ENCODE measurements at regions not wholly inside any gene's neighbourhood (a gene's known extent, or its start where the extent isn't known, plus 50 kb on each side); places are given as distances from the start of the nearest gene placed in this dataset.

DNA sequence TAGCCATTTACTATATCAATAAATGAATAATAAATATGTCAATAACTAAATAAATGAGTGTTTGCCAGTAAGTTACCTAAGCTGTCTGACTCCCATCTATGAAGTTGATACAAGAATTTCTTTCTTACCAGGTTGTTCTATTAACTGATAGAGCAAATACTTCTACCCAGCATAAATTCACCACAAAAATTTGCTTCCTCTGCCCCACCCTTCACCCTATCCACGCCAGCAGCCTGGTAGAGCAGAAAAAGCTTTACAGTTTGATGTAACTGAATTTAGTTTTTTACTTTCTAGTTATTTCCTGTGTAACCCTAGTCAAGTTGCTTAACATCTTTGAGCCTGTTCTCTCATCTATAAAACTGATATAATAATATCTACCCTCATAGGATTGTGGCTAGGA, 94.9 kb upstream of the SLC16A7 start:
- Histone ChIP-seq H2BK15ac (ENCODE audit: low read depth, low read length) (no peak overlapping the region), H3K4me2 (ENCODE audit: insufficient read depth, insufficient read length, low read length) (no peak overlapping the region), H4K8ac (replicated peaks; ENCODE audit: insufficient read length, low read depth, low read length) (no peak overlapping the region), H3K4ac (ENCODE audit: low read depth, low read length) (no peak overlapping the region), H2BK20ac (ENCODE audit: low read depth, low read length, poor library complexity, severe bottlenecking) (no peak overlapping the region), H3K27ac (ENCODE audit: insufficient read length, low read depth, low read length) (no peak overlapping the region), H2BK120ac (ENCODE audit: low read depth, low read length, poor library complexity, severe bottlenecking) (no peak overlapping the region), H4K5ac (ENCODE audit: insufficient read length, low read depth, low read length) (no peak overlapping the region), H4K91ac (ENCODE audit: insufficient read length, low read depth, low read length) (no peak overlapping the region), H2AK5ac (ENCODE audit: insufficient read length, low read length) (no peak overlapping the region), H3K14ac (ENCODE audit: insufficient read depth, low read length) (no peak overlapping the region), H3K9ac (ENCODE audit: extremely low read depth, insufficient read length, low read length) (no peak overlapping the region), H3K9me3 (ENCODE audit: control insufficient read depth, low read depth, low read length) (no peaks in the 10 kb centered on the region), H3K23ac (ENCODE audit: insufficient read length, low read depth, low read length) (no peak overlapping the region), H3K23me2 (ENCODE audit: insufficient read length, low read depth, low read length, poor library complexity, severe bottlenecking) (no peaks in the 10 kb centered on the region), H3T11ph (ENCODE audit: low read length) (no peak overlapping the region), H2BK12ac (ENCODE audit: insufficient read length, low read depth, low read length) (no peak overlapping the region), H2BK5ac (ENCODE audit: insufficient read length, low read length) (no peak overlapping the region), H2AFZ (ENCODE audit: low read length) (no peak overlapping the region), H3K56ac (ENCODE audit: insufficient read length, low read depth, low read length) (no peak overlapping the region), H3K79me2 (ENCODE audit: insufficient read depth, low read length) (no peaks in the 10 kb centered on the region), H3K79me1 (ENCODE audit: insufficient read depth, low read depth, low read length, poor library complexity, severe bottlenecking) (no peaks in the 10 kb centered on the region), H3K4me1 (ENCODE audit: insufficient read depth, low read length) (no peaks in the 10 kb centered on the region), H3K18ac (ENCODE audit: insufficient read length, low read depth, low read length) (no peak overlapping the region), H3K27me3 (ENCODE audit: insufficient read depth, low read length) (no peaks in the 10 kb centered on the region), H4K20me1 (ENCODE audit: control insufficient read depth, insufficient read depth, insufficient read length) (no peaks in the 10 kb centered on the region)
- peaks cover 18 to 19% of the 10 kb centered on the region in 2 experiments for H3K4me1 Mint-ChIP-seq
- WGBS (ENCODE audit: extremely low coverage, insufficient read length, low lambda C conversion rate): no CpG with 5 or more reads among the region's 1 CpG
- H3K4me3 Mint-ChIP-seq: no peak overlapping the region
- DNase-seq: no peak
- TF ChIP-seq, protein P1, sequence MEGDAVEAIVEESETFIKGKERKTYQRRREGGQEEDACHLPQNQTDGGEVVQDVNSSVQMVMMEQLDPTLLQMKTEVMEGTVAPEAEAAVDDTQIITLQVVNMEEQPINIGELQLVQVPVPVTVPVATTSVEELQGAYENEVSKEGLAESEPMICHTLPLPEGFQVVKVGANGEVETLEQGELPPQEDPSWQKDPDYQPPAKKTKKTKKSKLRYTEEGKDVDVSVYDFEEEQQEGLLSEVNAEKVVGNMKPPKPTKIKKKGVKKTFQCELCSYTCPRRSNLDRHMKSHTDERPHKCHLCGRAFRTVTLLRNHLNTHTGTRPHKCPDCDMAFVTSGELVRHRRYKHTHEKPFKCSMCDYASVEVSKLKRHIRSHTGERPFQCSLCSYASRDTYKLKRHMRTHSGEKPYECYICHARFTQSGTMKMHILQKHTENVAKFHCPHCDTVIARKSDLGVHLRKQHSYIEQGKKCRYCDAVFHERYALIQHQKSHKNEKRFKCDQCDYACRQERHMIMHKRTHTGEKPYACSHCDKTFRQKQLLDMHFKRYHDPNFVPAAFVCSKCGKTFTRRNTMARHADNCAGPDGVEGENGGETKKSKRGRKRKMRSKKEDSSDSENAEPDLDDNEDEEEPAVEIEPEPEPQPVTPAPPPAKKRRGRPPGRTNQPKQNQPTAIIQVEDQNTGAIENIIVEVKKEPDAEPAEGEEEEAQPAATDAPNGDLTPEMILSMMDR (conservative IDR thresholded peaks at IDR 0.05): no peak
- H3K36me3 Mint-ChIP-seq (ENCODE audit: insufficient read depth in 1 of 3, low read depth in 3 of 3): 0 out of 7 replicates have a peak, but pooled peaks cover 0 to 4% (median 0%) of the 10 kb centered on the region in 3 experiments
- peaks cover 0 to 4% of the 10 kb centered on the region in 2 experiments; a peak in 1 of 5 replicates for H3K9me3 Mint-ChIP-seq
- H3K27me3 Mint-ChIP-seq (ENCODE audit: low read depth): no peaks in the 10 kb centered on the region
- no peak overlapping the region for H3K27ac Mint-ChIP-seq
